NCI-H2081 (cell line): ENCODE measurements at regions not wholly inside any gene's neighbourhood (a gene's known extent, or its start where the extent isn't known, plus 50 kb on each side); places are given as distances from the start of the nearest gene placed in this dataset.

Experiments used
- DNase-seq, 2 experiments: peaks; one replicate each; lab custom pipeline; 2025; lab: John Stamatoyannopoulos, UW

DNA sequence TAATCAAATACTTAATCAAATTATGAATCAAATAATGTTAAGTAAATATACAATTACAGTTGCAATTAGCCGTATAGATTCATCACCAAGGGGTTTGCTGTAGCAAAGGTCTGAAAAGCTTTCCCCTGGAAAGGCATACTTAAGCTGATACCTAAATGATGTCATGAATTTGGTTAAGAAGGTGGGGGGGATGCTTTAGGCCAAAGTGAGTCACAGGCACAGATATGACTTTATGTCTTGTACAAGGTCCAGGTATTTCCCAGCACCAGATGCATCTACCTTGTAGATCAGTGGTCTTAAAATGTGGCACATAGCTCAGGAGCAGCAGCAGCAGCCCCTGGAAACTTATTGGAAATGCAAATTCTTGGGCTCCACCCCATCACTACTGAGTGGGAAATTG, 557.3 kb upstream of the CDH4 start:
- no peak for DNase-seq

DNA sequence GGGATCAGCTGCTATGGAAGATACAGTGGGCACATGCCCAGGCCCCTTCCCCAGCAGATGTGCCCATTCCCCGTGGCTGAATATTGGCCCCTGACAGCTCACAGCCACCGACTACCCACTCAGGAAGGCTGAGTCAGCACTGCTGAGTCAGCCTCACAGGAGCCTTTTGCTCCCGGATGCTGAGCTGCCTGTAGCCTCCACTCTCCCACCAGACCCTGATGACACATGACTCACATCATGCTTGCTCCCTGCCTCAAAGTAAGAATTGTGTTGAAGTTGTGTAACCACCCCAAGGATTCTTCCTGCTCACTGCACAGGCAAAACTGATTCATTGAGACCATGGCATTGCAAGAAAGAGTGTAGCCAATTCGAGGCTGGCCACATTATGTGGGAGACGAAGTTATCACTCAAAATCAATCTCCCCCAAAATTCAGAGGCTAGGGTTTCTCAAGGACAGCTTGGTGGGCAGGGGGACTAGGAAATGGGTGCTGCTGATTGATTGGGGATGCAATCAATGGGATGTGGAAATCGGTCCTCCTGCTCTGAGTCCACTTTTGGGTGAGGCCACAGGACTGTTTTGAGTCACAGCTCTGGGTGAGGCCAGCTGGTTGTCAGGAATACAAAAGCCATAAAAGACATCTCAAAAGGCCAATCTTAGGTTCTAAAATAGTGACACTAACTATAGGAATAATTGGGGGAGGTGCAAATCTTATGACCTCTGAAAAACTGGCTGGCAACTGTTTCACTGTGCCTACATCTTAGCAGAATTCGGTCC, 556.6 kb upstream of the CDH4 start:
- DNase-seq, result no peak

DNA sequence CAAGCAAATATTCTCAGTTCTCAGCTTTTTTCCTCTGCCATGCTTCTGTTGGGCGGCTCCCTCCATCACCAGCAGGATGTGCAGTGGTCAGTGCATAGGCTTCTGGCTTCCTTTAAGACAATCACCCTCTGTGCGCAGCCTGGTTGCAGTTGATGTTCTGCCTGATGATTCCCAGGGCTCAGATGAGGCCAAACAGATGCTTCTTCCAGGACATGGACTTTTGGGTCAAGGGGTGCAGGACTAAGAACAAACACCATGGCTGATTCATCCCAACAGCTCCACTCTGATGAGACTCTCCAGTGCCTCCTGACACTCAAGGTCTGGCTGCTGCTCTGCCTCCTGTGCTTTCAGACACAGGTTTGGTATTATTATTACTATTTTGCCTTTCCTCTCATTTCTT, 554.8 kb upstream of the CDH4 start:
- no peak for DNase-seq

DNA sequence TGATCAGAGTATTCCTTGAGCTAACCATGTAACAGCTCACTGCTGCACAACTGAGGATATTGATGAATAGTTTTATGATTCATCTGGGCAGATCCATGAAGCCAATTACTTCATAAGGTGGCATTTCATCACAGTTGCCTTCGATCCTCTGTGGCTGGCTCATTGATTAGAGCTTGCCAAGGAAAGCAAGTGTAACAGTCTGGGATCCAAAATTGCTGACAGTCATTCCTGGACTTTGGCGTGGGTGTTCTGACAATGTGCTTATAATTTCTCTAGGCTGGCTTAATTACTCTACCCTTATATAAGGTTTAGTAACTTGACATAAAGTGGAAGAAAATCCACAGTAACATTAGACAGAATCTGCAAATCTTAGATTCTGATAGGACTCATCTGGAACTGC, 551.3 kb upstream of the CDH4 start:
- DNase-seq, result no peak

DNA sequence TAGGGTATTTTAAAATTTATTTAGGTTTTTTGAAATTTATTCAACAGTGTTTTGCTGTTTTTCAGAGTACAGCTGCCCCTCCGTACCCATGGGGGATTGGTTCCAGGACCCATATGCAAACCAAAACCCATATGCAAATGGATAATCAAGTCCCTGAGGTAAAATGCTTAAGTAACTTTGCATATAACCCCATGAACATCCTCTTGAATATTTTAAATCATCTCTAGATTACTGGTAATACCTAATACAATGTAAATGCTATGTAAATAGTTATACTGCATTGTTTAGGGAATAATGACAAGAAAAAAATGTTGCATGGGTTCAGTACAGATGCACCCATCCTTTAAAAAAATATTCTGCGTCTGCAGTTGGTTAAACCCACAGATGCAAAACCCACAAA, 547.9 kb upstream of the CDH4 start:
- no peak for DNase-seq

DNA sequence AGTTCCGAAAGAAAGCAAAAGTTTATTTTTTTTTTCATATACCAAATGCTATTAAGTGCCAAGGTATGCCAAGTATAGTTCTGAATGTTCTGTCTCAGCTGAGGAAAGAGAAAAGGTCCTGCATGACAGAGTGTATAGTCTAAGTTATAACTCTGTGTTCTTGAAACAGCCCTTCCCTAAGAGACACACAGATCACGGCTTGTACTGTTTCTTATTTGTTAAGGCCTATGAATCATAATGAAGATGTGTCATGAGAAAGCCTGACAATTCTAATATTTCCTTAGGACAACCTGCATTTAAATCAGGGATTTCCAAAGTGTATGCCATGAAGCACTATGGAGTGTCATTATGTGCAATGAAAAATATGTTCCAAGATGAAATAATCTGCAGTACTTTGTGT, 538.7 kb upstream of the CDH4 start:
- no peak for DNase-seq

DNA sequence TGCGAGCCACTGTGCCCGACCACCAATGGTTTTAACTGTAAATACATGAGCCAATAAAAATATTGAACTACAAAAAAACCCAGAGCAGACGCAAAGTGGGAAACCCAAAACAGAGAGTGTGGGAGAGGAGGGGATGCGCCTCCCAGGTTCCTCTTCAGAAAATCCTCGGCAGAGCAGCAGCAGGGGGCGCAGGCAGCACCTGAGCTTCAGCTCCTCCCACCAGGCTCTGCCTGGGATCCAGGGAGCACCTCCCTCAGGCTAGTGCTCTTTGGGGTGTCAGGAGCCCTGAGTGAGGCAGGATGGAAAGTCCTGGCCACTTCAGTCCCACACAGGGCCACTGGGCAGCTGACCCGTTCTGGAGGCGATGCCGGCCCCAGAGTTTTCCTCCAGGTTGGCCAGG, 536.9 kb upstream of the CDH4 start:
- DNase-seq, result no peak

DNA sequence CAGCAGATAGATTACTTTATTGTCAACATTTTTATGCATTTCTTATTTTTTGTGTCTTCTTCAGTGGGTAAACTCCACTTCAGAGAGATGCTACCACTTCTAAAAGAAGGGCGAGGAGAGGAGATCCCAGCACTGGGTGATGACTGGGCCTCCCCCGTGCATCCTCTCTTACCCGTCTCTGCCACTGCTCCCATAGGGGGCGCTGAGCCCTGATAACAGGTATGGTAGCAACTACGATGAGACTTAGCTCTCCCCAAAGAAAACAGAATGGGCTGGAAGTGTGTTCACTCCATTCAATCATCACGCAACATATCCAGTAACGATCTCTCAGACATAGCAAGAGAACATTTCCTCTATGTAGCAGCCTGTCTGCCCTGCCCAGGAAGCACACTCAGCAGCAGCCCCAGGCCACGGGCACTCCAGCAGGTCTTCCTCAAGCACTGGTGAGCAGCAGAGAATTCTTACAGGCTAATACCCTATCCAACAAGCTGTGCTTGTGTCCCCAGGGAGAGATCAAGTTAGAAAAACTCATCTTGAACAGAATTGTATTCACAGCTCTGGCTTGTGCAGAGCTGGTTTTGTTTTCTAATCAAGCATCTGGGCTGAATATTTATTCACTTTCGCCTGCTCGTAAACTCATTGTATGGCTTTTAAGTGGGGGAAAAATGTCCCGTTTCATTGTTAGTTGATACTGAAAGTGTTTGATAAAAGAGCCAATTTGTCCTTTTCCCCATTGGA, 533.1 kb upstream of the CDH4 start:
- DNase-seq, result no peak

DNA sequence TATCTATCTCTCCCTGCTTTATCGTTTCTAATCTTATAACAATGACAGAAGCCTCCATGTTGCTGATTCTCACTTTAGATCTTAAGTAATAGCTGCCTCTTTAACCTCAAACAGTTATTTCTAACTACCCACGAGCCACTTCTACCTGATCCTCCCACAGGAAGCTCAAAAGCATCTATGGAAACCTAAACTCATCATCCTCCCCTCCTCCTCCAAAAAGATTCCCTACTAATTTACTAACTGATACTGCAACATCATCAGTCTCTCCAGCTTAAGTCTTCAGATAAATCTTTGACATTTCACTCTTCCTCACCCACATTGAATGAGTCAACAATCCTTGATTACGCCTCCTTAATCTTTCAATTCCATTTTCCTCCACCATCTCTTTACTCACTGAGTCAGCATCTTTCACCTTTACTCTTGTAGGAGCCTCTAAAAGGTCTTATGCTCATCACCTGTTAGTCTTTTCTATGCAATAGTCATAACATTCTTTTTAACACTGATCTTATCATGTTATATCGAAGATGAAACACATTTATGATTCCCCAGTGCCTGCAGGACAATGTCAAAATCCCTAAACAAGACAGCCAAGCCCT, 526.7 kb upstream of the CDH4 start:
- no peak for DNase-seq

DNA sequence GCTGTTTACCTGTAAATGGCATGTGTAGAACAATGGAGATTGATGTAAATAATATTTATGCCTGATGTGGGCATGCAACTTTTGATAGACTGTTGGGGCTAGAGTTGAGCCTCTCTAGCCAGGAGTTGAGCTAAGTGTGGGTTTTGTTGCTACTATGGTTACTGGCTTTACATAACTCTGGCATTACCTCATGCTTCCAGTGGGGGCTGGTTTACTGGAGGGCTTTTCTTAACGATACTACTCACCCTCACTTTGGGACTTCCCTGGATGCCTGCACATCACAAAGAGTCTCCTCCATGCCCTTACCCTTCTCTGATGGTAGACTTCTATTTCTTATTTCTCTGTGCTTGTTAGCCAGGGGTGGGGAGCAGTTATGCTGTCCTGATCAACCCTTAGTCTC, 524.6 kb upstream of the CDH4 start:
- DNase-seq, result no peak

DNA sequence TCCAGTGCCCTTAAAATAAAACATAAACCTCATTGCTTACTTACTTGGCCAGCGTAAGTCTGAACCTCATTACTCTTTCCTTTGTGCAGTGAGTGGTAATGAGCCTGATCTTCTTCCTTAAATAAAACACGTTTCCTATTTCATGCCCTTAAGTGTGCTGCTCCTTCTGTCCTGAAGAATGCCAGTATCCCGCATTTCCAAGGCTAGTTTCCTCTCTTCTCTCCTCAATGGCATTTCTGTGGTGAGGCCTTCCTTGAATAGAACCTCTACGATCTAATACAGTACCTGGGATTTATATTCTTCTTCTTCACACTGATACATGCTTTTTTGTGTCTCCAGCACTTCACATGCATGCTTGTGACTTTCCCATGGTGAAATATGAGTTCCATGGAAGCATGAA, 523.4 kb upstream of the CDH4 start:
- DNase-seq, result no peak

DNA sequence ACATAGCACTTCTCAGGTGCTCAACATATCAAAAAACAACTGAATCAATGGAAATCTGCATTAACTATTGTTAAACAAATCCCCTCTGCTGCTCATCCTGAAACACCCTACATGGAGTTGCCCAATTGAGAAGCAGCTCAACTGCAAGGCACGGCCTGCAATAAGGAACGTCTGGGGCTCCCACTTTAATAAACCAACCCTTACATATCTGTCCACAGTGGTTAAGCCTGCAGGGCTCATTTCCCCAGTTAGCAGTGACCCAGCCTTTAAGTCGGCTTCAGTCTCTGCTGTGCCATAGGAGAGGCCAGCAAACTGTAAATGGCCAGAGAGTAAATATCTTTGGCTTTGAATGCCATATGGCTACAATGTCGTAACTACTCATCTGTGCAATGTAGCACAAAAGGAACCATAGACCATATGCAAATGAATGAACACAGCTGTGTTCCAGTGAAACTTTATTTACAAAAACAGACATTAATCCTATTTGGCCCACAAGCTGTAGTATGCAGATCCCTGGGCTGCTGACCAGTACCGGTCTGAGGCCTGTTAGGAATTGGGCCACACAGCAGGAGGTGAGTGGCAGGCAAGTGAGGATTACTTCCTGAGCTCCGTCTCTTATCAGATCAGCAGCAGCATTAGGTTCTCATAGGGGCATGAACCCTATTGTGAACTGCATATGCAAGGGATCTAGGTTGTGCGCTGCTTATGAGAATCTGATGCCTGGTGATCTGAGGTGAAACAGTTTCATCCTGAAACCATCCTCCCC, 522.7 kb upstream of the CDH4 start:
- DNase-seq, result no peak

DNA sequence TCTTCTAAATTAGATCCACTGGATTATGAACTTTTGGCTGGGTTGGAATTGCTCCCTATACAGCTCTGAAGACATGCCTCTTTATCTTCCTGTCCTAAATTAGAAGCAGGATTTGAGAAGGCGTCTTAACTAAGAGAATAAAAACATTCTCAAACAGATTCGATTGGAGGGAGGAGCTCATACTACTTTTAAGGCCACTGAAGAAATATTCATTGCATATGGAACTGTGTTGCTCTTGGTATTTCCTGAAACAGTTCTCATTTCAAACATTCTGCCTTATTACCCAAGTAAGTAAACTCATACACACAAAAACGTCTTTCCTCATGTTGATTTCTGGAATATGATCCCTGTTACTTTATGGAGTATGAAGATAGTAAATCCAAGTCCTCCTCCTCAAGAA, 519.7 kb upstream of the CDH4 start:
- DNase-seq, result no peak

DNA sequence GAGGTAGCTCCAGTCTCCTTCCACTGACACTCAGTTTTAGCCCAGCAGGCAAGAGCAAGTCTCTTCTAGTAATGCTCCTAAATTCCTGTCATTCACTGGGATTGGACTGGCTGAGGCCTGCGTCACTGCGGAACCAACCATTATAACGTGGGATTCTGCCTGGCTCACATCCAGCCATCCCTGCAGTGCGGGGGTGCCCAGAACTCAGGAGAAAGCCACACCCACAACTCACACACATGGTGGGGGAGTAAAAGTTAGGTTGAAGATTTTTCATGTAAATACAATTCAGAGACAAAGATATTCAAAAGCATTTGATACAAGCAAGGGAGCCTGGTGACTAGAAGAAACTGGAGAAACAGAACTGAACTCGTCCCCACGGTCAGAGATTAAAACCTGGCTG, 504.0 kb upstream of the CDH4 start:
- no peak for DNase-seq

DNA sequence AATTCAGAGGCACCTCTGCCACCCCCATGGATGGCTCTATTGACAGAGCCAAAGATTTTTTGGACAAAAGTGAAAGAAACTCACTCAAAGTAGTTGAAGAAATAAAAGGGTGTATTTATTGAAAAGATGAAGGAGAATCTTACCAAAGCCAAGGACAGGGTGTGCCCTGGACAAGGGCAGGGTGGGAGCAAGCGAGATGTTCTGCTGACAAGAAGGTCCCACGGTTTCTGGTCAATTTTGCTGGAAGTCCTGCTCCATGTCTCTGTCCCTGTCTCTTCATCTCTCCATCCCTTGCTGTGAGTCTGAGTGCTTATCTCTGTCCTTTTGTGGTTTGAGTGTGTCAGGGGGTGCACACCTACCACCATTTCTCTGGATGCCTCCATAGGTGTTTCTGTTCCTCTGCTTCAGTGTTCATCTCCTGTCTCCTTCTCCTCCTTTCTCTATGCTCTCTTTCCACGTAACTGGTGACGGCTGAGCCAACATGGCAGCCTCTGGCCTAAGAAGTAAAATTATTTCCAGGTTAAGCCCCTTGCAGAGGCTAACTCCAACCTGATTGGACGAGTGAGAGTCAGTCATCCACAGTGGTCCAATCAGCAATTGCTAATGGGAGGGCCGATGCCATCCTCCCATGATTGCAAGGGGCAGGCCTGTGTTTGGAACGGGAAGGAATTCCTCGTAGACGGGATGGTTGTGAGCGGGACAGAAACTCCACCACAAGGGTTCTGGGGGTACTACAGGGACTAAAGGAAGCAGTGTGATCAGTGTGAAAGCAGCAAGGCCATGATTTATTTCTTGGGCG, 502.1 kb upstream of the CDH4 start:
- DNase-seq, result no peak

DNA sequence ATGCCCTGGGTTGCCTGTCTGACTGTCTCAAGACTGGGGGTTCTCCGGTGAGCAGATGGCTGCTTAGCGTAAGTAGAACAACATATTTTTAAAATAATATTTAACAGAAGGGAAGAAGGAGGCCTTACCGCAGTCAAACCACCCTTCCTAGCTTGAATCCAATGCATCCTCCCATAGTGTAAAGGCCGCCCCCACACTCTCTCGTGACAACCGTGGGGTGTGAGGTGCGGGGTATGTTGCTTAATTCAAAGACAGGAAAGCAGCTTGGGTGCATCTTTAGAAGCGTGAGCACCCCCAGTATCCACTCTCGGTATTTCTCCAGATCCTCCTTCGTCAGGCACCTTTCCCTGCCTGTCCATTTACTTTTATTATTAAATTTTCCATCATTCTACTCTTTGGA, 501.2 kb upstream of the CDH4 start:
- no peak for DNase-seq

DNA sequence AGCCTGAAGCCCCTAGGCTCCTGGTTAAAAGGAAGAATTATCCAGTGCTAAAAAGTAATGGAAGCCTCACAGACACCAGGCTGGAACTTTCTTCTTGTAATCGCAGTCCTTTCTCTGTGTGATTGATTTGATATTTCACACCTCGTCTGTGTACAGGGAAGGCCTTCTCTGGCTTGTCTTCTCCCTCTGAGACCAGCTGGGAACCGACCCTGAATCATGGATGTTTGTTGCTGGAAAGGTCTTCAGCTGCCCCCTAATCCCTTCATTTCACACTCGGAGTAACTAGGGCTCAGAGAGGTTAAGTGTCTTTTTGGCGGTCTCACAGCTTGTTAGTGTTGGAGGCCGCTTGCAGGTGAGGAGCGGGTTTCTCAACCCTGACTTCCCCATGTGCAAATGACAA, 500.2 kb upstream of the CDH4 start:
- DNase-seq, result no peak

DNA sequence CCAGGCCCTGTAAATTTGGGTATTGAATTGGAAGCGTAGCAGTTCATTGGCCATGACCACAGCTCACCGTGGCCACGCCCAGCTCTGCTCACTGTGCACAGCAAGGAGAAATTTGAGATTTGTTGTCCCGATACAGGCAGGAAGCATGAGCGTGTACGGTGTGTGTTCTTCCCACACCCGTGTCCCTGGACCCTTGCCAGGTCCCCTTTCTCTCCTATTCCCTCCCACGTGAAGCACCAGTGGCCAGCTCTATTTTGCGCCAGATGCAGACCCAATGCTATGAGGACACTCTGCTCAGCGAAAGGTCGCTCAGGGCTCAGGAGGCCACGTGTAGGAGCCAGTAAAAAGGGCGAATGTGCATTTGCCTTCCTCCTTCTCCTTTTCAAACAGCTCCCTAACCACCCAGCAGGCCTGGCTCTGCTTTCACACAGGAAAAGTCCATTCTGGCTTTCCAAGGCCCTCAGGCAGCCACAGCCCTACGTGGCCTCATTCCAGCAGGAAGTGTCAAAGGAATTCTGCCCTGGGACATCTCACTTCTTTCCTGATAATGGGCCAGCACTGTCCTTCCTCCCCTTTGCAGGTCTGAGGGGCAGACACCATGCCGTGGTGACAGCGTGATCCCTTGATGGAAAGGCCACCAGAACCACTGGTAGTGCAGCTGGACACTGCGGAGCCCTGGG, 499.2 kb upstream of the CDH4 start:
- DNase-seq, result no peak

DNA sequence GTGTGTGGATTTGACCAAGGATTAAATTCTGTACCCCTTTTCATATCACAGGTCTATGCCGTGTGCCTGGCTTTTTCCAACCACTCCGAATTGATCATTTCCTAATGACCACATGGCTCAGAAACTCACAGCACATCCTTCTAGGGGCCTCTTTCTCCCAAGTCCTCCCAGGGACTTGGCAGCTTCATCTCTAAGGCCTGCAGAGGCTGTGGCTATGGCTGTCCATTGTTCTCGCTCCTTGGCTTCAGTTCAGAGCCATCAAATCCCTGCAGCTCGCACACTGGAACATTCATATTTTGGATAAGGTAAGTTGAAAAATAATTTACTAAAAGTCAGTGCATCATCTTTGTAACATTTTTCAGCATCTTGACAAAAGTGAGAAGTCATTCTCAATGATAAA, 497.2 kb upstream of the CDH4 start:
- DNase-seq, result no peak

DNA sequence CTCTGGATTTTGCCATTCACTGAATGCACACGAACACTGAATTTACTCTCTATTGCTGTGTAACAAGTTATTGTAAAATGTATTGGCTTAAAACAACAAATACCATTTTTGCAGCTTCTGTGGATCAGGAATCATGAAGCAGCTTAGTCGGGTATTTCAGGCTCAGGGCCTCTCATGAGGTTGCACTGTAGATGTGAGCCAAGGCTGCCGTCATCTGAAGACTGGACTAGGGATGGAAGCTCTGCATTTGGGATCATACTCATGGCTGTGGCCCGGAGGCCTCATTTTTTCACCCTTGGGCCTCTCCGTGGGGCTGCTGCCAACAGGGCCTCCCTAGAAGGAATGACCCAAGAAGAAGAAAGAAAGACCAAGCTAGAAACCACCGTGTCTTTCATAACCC, 492.4 kb upstream of the CDH4 start:
- DNase-seq, result no peak

DNA sequence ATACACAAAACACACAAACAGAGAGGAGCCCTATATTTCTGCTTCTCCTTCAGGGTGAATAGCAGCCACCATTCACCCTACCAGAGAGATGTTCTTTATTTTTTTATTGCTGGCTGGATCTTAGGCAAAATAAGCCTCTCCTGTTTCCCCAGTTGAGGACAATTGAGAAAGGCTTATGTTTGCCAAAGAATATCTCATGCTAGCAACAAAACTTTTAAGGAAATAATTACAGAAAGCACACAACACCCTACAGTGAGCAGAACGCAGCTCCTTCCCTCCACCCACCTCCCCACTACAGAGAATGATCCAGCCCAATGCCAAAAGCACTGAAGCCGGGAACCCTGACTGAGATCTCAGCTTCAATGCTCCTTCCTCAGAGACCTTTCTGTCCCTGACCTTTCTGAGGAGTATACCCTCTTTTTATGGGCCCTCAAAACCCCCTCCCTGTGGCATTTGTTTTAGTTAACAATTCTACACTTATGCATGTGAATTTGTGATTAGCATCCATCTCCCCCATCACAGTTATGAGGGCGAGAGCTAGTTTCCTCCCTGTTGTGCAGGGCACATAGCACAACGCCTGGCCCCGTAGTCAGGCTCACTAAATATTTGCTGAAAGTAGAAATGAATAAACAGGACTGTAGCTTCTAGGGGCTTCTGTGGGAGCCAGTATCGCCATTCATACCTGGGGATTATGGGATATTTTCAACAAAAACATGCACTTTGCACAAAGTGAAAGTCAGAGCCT, 491.6 kb upstream of the CDH4 start:
- no peak for DNase-seq
